ENCODE measurements at regions not wholly inside any gene's neighbourhood (a gene's known extent, or its start where the extent isn't known, plus 50 kb on each side); places are given as distances from the start of the nearest gene placed in this dataset.

- H3K79me1 ChIP-seq (ENCODE audit: low read depth, low read length), result no peaks in the 10 kb centered on the region
- H3K9ac ChIP-seq (ENCODE audit: low read depth, low read length, poor library complexity), result no peak overlapping the region
- H2BK15ac ChIP-seq (ENCODE audit: low read length), result no peak overlapping the region
- no peak overlapping the region for H3K27ac ChIP-seq (replicated peaks; ENCODE audit: low read length)
- H3K18ac ChIP-seq (ENCODE audit: low read length), result no peak overlapping the region
- no peak overlapping the region for H2BK5ac ChIP-seq (ENCODE audit: low read length)
- no peak overlapping the region for H4K8ac ChIP-seq (ENCODE audit: low read depth, low read length)
- no peak overlapping the region for H3K4ac ChIP-seq (ENCODE audit: low read length)
- no peaks in the 10 kb centered on the region for H3K27me3 ChIP-seq (ENCODE audit: control insufficient read depth in 3 of 3, insufficient read depth in 3 of 3, low read depth in 1 of 3, low read length in 3 of 3)
- no peak overlapping the region for H4K91ac ChIP-seq (ENCODE audit: low read depth, low read length, poor library complexity)
- H2BK120ac ChIP-seq (ENCODE audit: low read depth, low read length), result no peak overlapping the region
- H3K4me2 ChIP-seq (ENCODE audit: insufficient read depth, low read length, poor library complexity, severe bottlenecking), result no peak overlapping the region
- no peaks in the 10 kb centered on the region for H3K9me3 ChIP-seq (replicated peaks in 1 of 2; ENCODE audit: control insufficient read depth in 2 of 2, insufficient read depth in 1 of 2, low read depth in 1 of 2, low read length in 2 of 2)
- no peak overlapping the region for H3K14ac ChIP-seq (ENCODE audit: low read length)
- H2AFZ ChIP-seq (ENCODE audit: low read length), result no peak overlapping the region
- H3K23ac ChIP-seq (ENCODE audit: low read depth, low read length, poor library complexity), result no peak overlapping the region
- H3K4me1 ChIP-seq (ENCODE audit: control insufficient read depth in 2 of 2, insufficient read depth in 1 of 2, low read depth in 1 of 2, low read length in 2 of 2), result no peaks in the 10 kb centered on the region
- DNase-seq (ENCODE audit: low spot score), result no peak
- no peaks in the 10 kb centered on the region for H3K36me3 ChIP-seq (replicated peaks in 1 of 2; ENCODE audit: control insufficient read depth in 2 of 2, insufficient read depth in 2 of 2, low read length in 2 of 2)
- no peak overlapping the region for H2AK5ac ChIP-seq (ENCODE audit: low read depth, low read length)
- no CpG with 5 or more reads among the region's 4 CpGs for WGBS, 2 donors (ENCODE audit: extremely low coverage in 2 of 2, insufficient read length in 2 of 2, insufficient replicate concordance in 1 of 2)
- no peak overlapping the region for H3K4me3 ChIP-seq (ENCODE audit: low read length in 2 of 2)
- H2BK12ac ChIP-seq (ENCODE audit: low read length), result no peak overlapping the region
Measured at GRCh38 chrX:113920661-113921060, 663.2 kb upstream of the HTR2C start.

DNA sequence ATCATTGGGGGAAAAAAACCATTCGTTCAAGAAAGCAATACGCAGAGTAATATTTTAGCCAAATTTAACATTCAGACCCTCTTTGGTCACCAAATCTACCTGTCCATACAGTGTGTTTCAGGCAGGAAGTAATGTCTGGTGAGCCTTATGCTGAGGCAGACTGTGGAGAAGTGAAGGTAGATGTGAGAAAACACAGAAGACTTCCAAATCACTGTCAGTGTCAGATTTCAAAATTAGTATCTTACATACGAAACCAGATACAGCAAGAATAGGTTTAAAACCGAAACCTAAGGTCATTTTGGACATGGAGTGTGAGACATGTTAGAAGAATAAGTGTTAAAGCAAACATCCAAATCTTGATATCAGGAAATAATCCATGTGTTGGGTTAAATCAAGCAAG, 664.5 kb upstream of the HTR2C start:
- no CpG with 5 or more reads among the region's 4 CpGs for WGBS, 2 donors (ENCODE audit: extremely low coverage in 2 of 2, insufficient read length in 2 of 2, insufficient replicate concordance in 1 of 2)
- H2AFZ ChIP-seq (ENCODE audit: low read length), result no peak overlapping the region
- H4K91ac ChIP-seq (ENCODE audit: low read depth, low read length, poor library complexity), result no peak overlapping the region
- H2BK5ac ChIP-seq (ENCODE audit: low read length), result no peak overlapping the region
- no peak overlapping the region for H4K8ac ChIP-seq (ENCODE audit: low read depth, low read length)
- no peak overlapping the region for H2BK15ac ChIP-seq (ENCODE audit: low read length)
- no peak overlapping the region for H2AK5ac ChIP-seq (ENCODE audit: low read depth, low read length)
- no peak overlapping the region for H3K4me2 ChIP-seq (ENCODE audit: insufficient read depth, low read length, poor library complexity, severe bottlenecking)
- H3K23ac ChIP-seq (ENCODE audit: low read depth, low read length, poor library complexity), result no peak overlapping the region
- H3K27ac ChIP-seq (replicated peaks; ENCODE audit: low read length), result no peak overlapping the region
- no peaks in the 10 kb centered on the region for H3K4me1 ChIP-seq (ENCODE audit: control insufficient read depth in 2 of 2, insufficient read depth in 1 of 2, low read depth in 1 of 2, low read length in 2 of 2)
- H3K27me3 ChIP-seq (ENCODE audit: control insufficient read depth in 3 of 3, insufficient read depth in 3 of 3, low read depth in 1 of 3, low read length in 3 of 3), result no peaks in the 10 kb centered on the region
- no peaks in the 10 kb centered on the region for H3K9me3 ChIP-seq (replicated peaks in 1 of 2; ENCODE audit: control insufficient read depth in 2 of 2, insufficient read depth in 1 of 2, low read depth in 1 of 2, low read length in 2 of 2)
- H2BK120ac ChIP-seq (ENCODE audit: low read depth, low read length), result no peak overlapping the region
- H2BK12ac ChIP-seq (ENCODE audit: low read length), result no peak overlapping the region
- H3K4me3 ChIP-seq (ENCODE audit: low read length in 2 of 2), result no peak overlapping the region
- no peak overlapping the region for H3K4ac ChIP-seq (ENCODE audit: low read length)
- no peaks in the 10 kb centered on the region for H3K36me3 ChIP-seq (replicated peaks in 1 of 2; ENCODE audit: control insufficient read depth in 2 of 2, insufficient read depth in 2 of 2, low read length in 2 of 2)
- no peak overlapping the region for H3K18ac ChIP-seq (ENCODE audit: low read length)
- H3K9ac ChIP-seq (ENCODE audit: low read depth, low read length, poor library complexity), result no peak overlapping the region
- H3K79me1 ChIP-seq (ENCODE audit: low read depth, low read length), result no peaks in the 10 kb centered on the region
- no peak for DNase-seq (ENCODE audit: low spot score)
- H3K14ac ChIP-seq (ENCODE audit: low read length), result no peak overlapping the region

GRCh38 chrX:113906168-113906567, 677.7 kb upstream of the HTR2C start:
- Histone ChIP-seq H2AFZ (ENCODE audit: low read length) (no peak overlapping the region), H3K4me3 (ENCODE audit: low read length in 2 of 2) (no peak overlapping the region), H2BK5ac (ENCODE audit: low read length) (no peak overlapping the region), H3K36me3 (replicated peaks in 1 of 2; ENCODE audit: control insufficient read depth in 2 of 2, insufficient read depth in 2 of 2, low read length in 2 of 2) (no peaks in the 10 kb centered on the region), H4K91ac (ENCODE audit: low read depth, low read length, poor library complexity) (no peak overlapping the region), H3K23ac (ENCODE audit: low read depth, low read length, poor library complexity) (no peak overlapping the region), H4K8ac (ENCODE audit: low read depth, low read length) (no peak overlapping the region), H3K79me1 (ENCODE audit: low read depth, low read length) (no peaks in the 10 kb centered on the region), H3K4ac (ENCODE audit: low read length) (no peak overlapping the region), H2BK120ac (ENCODE audit: low read depth, low read length) (no peak overlapping the region), H3K9ac (ENCODE audit: low read depth, low read length, poor library complexity) (no peak overlapping the region), H3K4me1 (ENCODE audit: control insufficient read depth in 2 of 2, insufficient read depth in 1 of 2, low read depth in 1 of 2, low read length in 2 of 2) (no peaks in the 10 kb centered on the region), H3K18ac (ENCODE audit: low read length) (no peak overlapping the region), H3K4me2 (ENCODE audit: insufficient read depth, low read length, poor library complexity, severe bottlenecking) (no peak overlapping the region), H2BK12ac (ENCODE audit: low read length) (no peak overlapping the region), H3K27me3 (ENCODE audit: control insufficient read depth in 3 of 3, insufficient read depth in 3 of 3, low read depth in 1 of 3, low read length in 3 of 3) (no peaks in the 10 kb centered on the region), H2AK5ac (ENCODE audit: low read depth, low read length) (no peak overlapping the region), H3K14ac (ENCODE audit: low read length) (no peak overlapping the region), H3K9me3 (replicated peaks in 1 of 2; ENCODE audit: control insufficient read depth in 2 of 2, insufficient read depth in 1 of 2, low read depth in 1 of 2, low read length in 2 of 2) (no peaks in the 10 kb centered on the region), H2BK15ac (ENCODE audit: low read length) (no peak overlapping the region), H3K27ac (replicated peaks; ENCODE audit: low read length) (no peak overlapping the region)
- DNase-seq (ENCODE audit: low spot score), result no peak

- no peak overlapping the region for H3K9ac ChIP-seq (ENCODE audit: low read depth, low read length, poor library complexity)
- no peak overlapping the region for H2BK5ac ChIP-seq (ENCODE audit: low read length)
- H3K4me3 ChIP-seq (ENCODE audit: low read length in 2 of 2), result no peak overlapping the region
- H2BK120ac ChIP-seq (ENCODE audit: low read depth, low read length), result no peak overlapping the region
- H3K18ac ChIP-seq (ENCODE audit: low read length), result no peak overlapping the region
- H3K23ac ChIP-seq (ENCODE audit: low read depth, low read length, poor library complexity), result no peak overlapping the region
- no peak overlapping the region for H4K8ac ChIP-seq (ENCODE audit: low read depth, low read length)
- no peaks in the 10 kb centered on the region for H3K9me3 ChIP-seq (replicated peaks in 1 of 2; ENCODE audit: control insufficient read depth in 2 of 2, insufficient read depth in 1 of 2, low read depth in 1 of 2, low read length in 2 of 2)
- no peak overlapping the region for H4K91ac ChIP-seq (ENCODE audit: low read depth, low read length, poor library complexity)
- H3K4me2 ChIP-seq (ENCODE audit: insufficient read depth, low read length, poor library complexity, severe bottlenecking), result no peak overlapping the region
- no peak overlapping the region for H3K4ac ChIP-seq (ENCODE audit: low read length)
- no peaks in the 10 kb centered on the region for H3K4me1 ChIP-seq (ENCODE audit: control insufficient read depth in 2 of 2, insufficient read depth in 1 of 2, low read depth in 1 of 2, low read length in 2 of 2)
- H2BK12ac ChIP-seq (ENCODE audit: low read length), result no peak overlapping the region
- no peak overlapping the region for H2BK15ac ChIP-seq (ENCODE audit: low read length)
- H3K79me1 ChIP-seq (ENCODE audit: low read depth, low read length), result no peaks in the 10 kb centered on the region
- no peak overlapping the region for H3K14ac ChIP-seq (ENCODE audit: low read length)
- H2AFZ ChIP-seq (ENCODE audit: low read length), result no peak overlapping the region
- no peak overlapping the region for H3K27ac ChIP-seq (replicated peaks; ENCODE audit: low read length)
- no peak for DNase-seq (ENCODE audit: low spot score)
- no peaks in the 10 kb centered on the region for H3K36me3 ChIP-seq (replicated peaks in 1 of 2; ENCODE audit: control insufficient read depth in 2 of 2, insufficient read depth in 2 of 2, low read length in 2 of 2)
- H2AK5ac ChIP-seq (ENCODE audit: low read depth, low read length), result no peak overlapping the region
- no CpG with 5 or more reads among the region's 5 CpGs for WGBS, 2 donors (ENCODE audit: extremely low coverage in 2 of 2, insufficient read length in 2 of 2, insufficient replicate concordance in 1 of 2)
- no peaks in the 10 kb centered on the region for H3K27me3 ChIP-seq (ENCODE audit: control insufficient read depth in 3 of 3, insufficient read depth in 3 of 3, low read depth in 1 of 3, low read length in 3 of 3)
Measured at GRCh38 chrX:113892891-113893290, 691.0 kb upstream of the HTR2C start.

Data from neuronal stem cell (in vitro differentiated cells).